ENCODE measurements at regions not wholly inside any gene's neighbourhood (a gene's known extent, or its start where the extent isn't known, plus 50 kb on each side); places are given as distances from the start of the nearest gene placed in this dataset.

GRCh38 chr3:84566256-84566655, 392.5 kb upstream of the CADM2 start:
- Histone ChIP-seq H3K9ac (ENCODE audit: low read depth, low read length, poor library complexity, severe bottlenecking) (no peak overlapping the region), H3K36me3 (ENCODE audit: insufficient read depth, low read length) (no peaks in the 10 kb centered on the region), H3K9me3 (ENCODE audit: insufficient read depth, low read depth, low read length) (no peaks in the 10 kb centered on the region), H3K4me1 (ENCODE audit: insufficient read depth, low read length, poor library complexity, severe bottlenecking) (no peaks in the 10 kb centered on the region), H2AFZ (ENCODE audit: low read length) (no peak overlapping the region), H3K27me3 (ENCODE audit: insufficient read depth, low read length, poor library complexity, severe bottlenecking) (no peaks in the 10 kb centered on the region), H3F3A (ENCODE audit: low read depth) (no peaks in the 10 kb centered on the region), H4K20me1 (ENCODE audit: insufficient read depth, low read length, poor library complexity, severe bottlenecking) (no peaks in the 10 kb centered on the region), H3K4me3 (ENCODE audit: low read length, poor library complexity, severe bottlenecking) (no peak overlapping the region), H3K9me2 (replicated peaks; ENCODE audit: low read depth, low read length) (no peaks in the 10 kb centered on the region), H3K79me2 (ENCODE audit: insufficient read depth, low read length) (no peaks in the 10 kb centered on the region), H3K4me2 (ENCODE audit: low read depth, low read length, poor library complexity, severe bottlenecking) (no peak overlapping the region)
- no peak for TF ChIP-seq CTCF (conservative IDR thresholded peaks at IDR 0.05; ENCODE audit: low read length)
- no peak for TF ChIP-seq EZH2phosphoT487 (IDR thresholded peaks at IDR 0.05; ENCODE audit: borderline replicate concordance)

DNA sequence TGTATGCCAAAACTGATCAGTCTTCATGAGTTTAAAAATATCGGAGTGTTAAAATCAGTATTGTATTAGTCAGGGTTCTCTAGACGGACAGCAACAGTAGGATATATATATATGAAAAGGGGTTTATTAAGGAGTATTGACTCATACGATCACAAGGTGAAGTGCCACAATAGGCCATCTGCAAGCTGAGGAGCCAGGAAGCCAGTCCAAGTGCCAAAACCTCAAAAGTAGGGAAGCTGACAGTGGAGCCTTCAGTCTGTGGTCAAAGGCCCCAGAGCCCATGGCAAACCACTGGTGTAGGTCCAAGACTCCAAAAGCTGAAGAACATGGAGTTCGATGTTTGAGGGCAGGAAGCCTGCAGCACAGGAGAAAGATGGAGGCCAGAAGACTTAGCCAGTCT, 391.0 kb upstream of the CADM2 start:
- no peak overlapping the region for H3K4me2 ChIP-seq (ENCODE audit: low read depth, low read length, poor library complexity, severe bottlenecking)
- H3K27me3 ChIP-seq (ENCODE audit: insufficient read depth, low read length, poor library complexity, severe bottlenecking) = no peaks in the 10 kb centered on the region
- no peak overlapping the region for H2AFZ ChIP-seq (ENCODE audit: low read length)
- H3K4me1 ChIP-seq (ENCODE audit: insufficient read depth, low read length, poor library complexity, severe bottlenecking) = no peaks in the 10 kb centered on the region
- no peaks in the 10 kb centered on the region for H3K36me3 ChIP-seq (ENCODE audit: insufficient read depth, low read length)
- no peaks in the 10 kb centered on the region for H4K20me1 ChIP-seq (ENCODE audit: insufficient read depth, low read length, poor library complexity, severe bottlenecking)
- no peaks in the 10 kb centered on the region for H3K79me2 ChIP-seq (ENCODE audit: insufficient read depth, low read length)
- no peaks in the 10 kb centered on the region for H3F3A ChIP-seq (ENCODE audit: low read depth)
- H3K9me2 ChIP-seq (replicated peaks; ENCODE audit: low read depth, low read length) = no peaks in the 10 kb centered on the region
- H3K9ac ChIP-seq (ENCODE audit: low read depth, low read length, poor library complexity, severe bottlenecking) = no peak overlapping the region
- no peaks in the 10 kb centered on the region for H3K9me3 ChIP-seq (ENCODE audit: insufficient read depth, low read depth, low read length)
- no peak overlapping the region for H3K4me3 ChIP-seq (ENCODE audit: low read length, poor library complexity, severe bottlenecking)
- no peak for TF ChIP-seq CTCF (conservative IDR thresholded peaks at IDR 0.05; ENCODE audit: low read length)
- TF ChIP-seq EZH2phosphoT487 (IDR thresholded peaks at IDR 0.05; ENCODE audit: borderline replicate concordance) = no peak

- Histone ChIP-seq H3K27me3 (ENCODE audit: insufficient read depth, low read length, poor library complexity, severe bottlenecking) (no peaks in the 10 kb centered on the region), H3K36me3 (ENCODE audit: insufficient read depth, low read length) (no peaks in the 10 kb centered on the region), H3K4me2 (ENCODE audit: low read depth, low read length, poor library complexity, severe bottlenecking) (no peak overlapping the region), H3K4me1 (ENCODE audit: insufficient read depth, low read length, poor library complexity, severe bottlenecking) (no peaks in the 10 kb centered on the region), H2AFZ (ENCODE audit: low read length) (no peak overlapping the region), H3K9ac (ENCODE audit: low read depth, low read length, poor library complexity, severe bottlenecking) (no peak overlapping the region), H3K4me3 (ENCODE audit: low read length, poor library complexity, severe bottlenecking) (no peak overlapping the region), H3K79me2 (ENCODE audit: insufficient read depth, low read length) (no peaks in the 10 kb centered on the region), H3F3A (ENCODE audit: low read depth) (no peaks in the 10 kb centered on the region), H3K9me3 (ENCODE audit: insufficient read depth, low read depth, low read length) (no peaks in the 10 kb centered on the region), H3K9me2 (replicated peaks; ENCODE audit: low read depth, low read length) (no peaks in the 10 kb centered on the region), H4K20me1 (ENCODE audit: insufficient read depth, low read length, poor library complexity, severe bottlenecking) (no peaks in the 10 kb centered on the region)
- TF ChIP-seq EZH2phosphoT487 (IDR thresholded peaks at IDR 0.05; ENCODE audit: borderline replicate concordance) (no peak), CTCF (conservative IDR thresholded peaks at IDR 0.05; ENCODE audit: low read length) (no peak)
Measured at GRCh38 chr3:84573962-84574361, 384.8 kb upstream of the CADM2 start.
